ENCODE measurements at regions not wholly inside any gene's neighbourhood (a gene's known extent, or its start where the extent isn't known, plus 50 kb on each side); places are given as distances from the start of the nearest gene placed in this dataset.

GRCh38 chr5:99724732-99725290, 796.0 kb upstream of the CHD1 start:
- no peak for DNase-seq (ENCODE audit: low read depth)

DNA sequence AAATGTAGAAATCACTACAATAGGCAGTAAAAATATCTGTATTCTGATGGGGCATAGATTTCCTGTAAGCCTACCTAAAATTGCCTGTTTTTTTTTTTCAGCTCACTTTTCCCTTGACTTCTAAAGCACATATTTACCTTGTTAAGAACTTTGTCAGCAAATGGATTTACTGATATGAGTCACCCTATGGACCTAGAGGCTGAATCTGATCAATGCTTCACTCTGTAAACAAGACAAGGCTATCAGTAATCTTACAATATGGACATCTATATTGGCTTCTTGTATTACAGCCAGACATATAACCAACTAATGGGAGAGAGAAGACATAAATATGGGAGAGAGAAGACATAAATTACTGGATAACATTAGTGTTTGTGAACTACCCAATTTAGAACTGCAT, 792.7 kb upstream of the CHD1 start:
- DNase-seq (ENCODE audit: low read depth), result no peak

- DNase-seq (ENCODE audit: low read depth), result no peak
These were observed 787.1 kb upstream of the CHD1 start for GRCh38 chr5:99715921-99716320.

DNA sequence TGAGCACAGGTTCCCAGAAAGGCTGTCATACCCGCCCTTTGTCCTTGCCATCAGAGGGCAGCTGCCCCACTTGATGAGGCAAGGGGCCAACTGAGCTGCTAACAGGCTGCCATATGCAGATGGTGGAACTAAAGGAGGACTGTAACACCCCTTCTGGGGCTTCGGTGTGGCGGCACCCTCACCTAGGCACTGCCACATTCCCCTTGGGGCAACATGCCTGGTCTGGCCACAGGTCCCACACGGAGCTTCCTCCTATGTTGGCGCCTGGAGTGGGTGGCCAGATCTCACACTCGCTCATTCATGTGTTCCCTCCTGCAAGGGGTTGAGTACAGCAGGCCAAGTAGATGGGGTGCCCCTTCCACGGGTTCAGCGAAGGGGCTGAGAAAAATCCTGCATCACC, 777.4 kb upstream of the CHD1 start:
- DNase-seq (ENCODE audit: low read depth), result no peak

DNA sequence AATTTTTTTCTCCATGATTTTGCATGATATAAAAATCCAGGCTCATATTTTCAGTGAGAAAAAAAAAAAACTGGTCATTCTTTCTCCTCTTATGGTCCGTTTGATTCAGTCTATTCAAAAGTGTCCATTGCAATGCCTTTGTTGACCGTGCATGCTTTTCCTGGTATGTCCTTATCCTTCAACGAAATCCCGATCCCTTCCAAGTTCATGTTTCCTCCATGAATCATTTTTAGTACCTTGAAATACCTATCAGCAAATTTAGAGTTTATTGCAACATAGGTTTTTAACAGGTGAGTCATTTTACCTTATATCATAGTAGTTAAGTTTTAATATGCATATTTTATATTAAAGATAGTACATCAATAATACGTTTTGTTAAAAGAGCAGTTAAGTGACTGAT, 773.8 kb upstream of the CHD1 start:
- no peak for DNase-seq (ENCODE audit: low read depth)

DNA sequence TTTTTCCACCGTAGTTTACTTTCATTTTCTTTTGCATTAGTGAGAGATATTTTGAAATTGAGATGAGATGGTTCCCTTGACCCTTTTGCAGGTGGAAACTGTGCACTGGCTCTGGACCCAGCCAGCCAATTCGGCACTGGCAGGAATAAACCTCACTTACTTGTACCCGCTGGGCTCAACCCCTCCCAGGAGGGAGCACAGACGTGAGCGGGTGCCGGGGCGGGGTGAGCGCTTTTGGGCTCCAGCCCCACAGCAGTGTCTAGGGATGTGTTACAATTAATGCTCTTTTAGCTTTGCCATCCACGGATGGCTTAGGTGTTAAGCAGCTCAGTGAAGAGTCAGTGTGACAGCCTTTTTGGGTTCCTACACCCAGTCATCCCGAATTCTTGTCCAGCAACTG, 766.1 kb upstream of the CHD1 start:
- DNase-seq (ENCODE audit: low read depth), result no peak

DNA sequence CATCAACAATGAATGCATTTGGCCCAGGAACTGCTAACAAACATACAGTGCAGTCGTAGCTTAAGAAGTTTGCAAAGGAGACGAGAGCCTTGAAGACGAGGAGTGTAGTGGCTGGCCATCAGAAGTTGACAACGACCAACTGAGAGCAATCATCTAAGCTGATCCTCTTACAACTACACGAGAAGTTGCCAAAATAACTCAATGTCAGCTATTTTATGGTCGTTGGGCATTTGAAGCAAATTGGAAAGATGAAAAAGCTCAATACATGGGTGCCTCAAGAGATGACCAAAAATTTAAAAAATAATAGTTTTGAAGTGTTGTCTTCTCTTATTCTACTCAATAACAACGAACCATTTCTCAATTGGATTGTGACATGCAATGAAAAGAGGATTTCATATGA, 757.7 kb upstream of the CHD1 start:
- DNase-seq (ENCODE audit: low read depth), result no peak

GRCh38 chr5:99675974-99676373, 747.2 kb upstream of the CHD1 start:
- no peak for DNase-seq (ENCODE audit: low read depth)

DNA sequence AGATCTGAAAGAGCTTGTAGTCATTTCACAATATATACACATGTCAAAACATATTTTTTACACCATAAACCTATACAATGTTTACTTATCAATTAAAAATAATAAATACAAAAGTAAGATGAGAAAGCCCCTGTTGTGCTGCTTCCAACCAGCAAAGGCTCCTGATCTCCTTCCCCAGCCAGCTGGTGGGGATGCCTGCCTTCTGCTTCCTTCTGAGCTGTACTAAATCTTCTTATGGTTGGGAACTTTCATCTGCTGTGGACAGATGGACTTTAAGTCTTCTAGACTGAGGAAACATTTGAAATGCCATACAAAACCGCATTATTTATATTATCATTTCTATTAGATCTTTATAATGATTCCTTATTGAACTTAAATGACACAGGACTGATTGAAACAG, 745.3 kb upstream of the CHD1 start:
- no peak for DNase-seq (ENCODE audit: low read depth)

DNA sequence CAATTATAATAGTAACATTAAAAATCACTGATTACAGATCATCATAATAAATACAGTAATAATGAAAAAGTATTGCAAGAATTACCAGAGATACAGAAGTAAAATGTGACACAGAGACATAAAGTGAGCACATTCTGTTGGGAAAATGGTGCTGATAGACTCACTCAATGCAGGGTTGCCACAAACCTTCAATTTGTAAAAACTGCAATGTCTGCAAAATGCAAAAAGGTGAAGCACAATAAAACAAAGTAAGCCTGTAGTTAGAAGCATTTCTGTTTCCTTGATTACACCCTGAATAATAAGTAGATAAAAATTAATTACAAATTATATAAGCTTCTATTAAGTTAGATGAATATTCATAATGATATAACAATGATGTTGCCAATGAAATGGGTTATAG, 736.2 kb upstream of the CHD1 start:
- DNase-seq (ENCODE audit: low read depth), result no peak

- DNase-seq (ENCODE audit: low read depth), result no peak
These were observed 722.5 kb upstream of the CHD1 start for GRCh38 chr5:99651298-99651697.

DNA sequence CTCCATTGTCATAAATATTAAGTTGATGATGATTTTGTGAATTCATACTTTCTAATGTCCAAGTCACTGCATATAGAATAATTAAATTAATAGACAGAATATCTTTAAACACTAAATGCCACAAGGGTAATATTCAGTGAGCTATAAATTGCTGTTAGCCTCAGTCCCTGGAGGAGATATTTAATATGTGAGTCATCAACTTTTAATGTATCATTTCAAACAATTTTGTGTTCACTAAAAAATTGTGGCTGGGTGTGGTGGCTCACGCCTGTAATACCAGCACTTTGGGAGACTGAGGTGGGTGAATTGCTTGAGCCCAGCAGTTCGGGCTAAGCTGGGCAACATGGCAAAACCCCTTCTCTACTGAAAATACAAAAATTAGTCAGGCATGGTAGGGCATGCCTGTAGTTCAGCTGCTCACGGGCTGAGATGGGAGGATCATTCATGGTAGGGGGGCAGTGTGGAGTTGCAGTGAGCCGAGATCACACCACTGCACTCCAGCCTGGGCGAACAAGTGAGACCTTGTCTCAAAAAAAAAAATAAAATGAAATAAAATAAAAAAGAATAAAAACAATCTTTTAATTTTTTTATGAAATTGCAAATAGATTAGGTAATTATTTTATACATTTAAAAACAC, 717.3 kb upstream of the CHD1 start:
- no peak for DNase-seq (ENCODE audit: low read depth)

- DNase-seq (ENCODE audit: low read depth), result no peak
These were observed 716.0 kb upstream of the CHD1 start for GRCh38 chr5:99644822-99645221.

GRCh38 chr5:99640646-99641045, 711.8 kb upstream of the CHD1 start:
- DNase-seq (ENCODE audit: low read depth), result no peak

GRCh38 chr5:99639905-99640304, 711.1 kb upstream of the CHD1 start:
- no peak for DNase-seq (ENCODE audit: low read depth)

DNA sequence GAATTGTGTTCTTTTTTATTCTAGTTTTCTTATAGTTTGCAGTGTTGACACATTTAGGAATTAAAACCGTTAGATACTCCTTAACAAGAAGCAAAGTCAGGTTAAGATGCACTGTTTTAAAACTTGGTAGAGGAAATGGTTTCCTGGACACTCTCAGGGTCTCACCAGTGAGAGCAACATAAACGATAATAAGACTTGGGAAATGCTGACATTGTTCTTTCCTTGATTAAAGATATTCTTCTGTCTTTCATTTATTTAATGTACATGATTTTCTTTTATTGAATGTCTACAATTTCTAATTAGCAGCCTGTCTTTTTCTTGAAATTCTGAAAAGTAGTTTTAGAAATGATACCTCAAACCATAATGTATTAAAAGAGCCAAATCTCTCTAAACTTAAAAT, 707.9 kb upstream of the CHD1 start:
- DNase-seq (ENCODE audit: low read depth), result no peak

- no peak for DNase-seq (ENCODE audit: low read depth)
These were observed 693.2 kb upstream of the CHD1 start for GRCh38 chr5:99621772-99622681.

DNA sequence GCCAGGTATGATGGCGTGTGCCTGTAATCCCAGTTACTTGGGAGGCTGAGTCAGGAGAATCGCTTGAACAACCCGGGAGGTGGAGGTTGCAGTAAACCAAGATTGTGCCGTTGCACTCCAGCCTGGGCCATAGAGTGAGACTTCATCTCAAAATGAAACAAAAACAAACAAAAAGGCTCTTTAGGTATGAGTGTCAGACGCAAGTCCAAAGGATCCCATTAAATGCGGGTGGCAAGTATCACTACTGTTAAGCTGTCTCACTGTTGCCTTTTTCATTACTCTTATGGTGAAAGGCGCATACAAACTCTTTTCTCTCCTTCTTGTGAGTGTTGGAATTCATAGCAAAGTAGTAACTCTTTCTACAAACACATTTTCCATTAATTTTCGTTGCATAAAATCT, 688.5 kb upstream of the CHD1 start:
- DNase-seq (ENCODE audit: low read depth), result no peak

DNA sequence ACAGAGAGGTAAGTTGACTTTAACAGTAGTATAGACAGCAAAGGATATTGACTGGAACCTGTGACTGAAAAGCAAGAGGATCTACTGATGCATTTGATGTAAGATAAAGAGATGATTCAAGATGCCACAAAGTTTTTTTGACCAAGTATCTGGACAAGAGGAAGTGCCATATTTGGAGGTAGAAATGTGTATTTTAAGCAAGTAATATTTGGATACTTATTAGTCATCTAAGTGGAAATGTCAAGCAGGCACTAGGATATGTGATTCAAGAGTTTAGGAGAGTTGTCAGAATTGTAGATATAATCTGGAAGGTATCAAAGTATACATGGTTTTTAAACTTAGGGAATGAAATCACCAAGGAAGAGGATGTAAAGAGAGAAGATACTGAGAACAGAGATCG, 686.1 kb upstream of the CHD1 start:
- DNase-seq (ENCODE audit: low read depth), result no peak

DNA sequence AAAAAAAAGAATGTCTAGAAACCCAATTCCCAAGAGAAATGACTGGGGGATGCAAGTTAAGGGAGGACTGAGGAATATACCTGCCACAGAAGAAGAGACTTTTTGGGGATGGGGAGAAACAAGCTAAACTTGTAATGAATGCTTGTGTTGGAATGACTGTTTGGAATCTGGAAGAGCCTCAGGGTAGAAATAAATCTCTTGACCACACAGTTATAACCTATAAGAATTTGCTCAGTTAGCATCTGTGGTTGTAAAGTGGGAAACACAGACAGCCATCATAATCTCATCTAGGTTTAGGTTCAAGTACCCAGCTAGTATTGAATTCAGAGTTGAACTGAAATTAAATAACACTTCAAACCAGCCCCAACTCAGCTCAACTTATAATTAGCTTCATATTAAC, 678.3 kb upstream of the CHD1 start:
- DNase-seq (ENCODE audit: low read depth), result no peak

- DNase-seq (ENCODE audit: low read depth), result no peak
These were observed 677.1 kb upstream of the CHD1 start for GRCh38 chr5:99605904-99606303.

DNA sequence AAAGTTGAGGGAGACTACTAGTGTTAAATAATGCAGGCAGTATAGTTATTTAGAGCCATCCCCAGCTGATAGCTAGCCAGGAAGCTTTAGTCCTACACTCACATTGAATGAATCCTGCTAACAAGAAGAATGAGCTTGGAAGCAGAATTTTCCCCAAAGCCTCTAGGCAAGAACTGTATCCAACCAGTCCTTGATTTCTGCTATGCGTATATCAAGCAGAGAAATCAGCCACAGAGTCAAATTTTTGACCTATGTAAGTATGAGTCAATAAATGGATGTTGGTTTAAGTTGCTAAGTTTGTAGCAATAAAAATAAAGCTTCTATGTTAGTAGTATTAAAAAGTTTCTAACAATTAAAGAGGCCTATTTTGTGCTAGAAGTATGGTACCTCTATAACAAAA, 672.1 kb upstream of the CHD1 start:
- no peak for DNase-seq (ENCODE audit: low read depth)

DNA sequence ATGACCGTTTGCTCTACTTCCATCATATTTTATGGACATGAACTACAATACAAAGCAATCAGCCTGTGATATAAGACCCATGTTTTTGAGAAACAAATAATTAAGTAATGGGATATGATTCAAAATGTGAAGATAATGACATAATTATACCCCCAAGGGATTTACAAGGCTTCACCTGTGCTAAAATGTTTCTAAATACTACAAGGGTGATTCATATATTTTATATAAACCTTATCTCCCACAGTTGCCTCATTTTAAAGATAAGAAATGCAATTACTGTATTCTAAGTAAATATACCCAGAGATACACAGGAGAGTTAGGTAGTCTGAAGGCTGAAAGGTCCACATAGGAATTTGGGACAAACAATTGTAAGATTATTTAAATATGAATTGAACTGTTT, 662.0 kb upstream of the CHD1 start:
- no peak for DNase-seq (ENCODE audit: low read depth)

GRCh38 chr5:99589424-99589823, 660.6 kb upstream of the CHD1 start:
- DNase-seq (ENCODE audit: low read depth), result no peak
